Brain pericyte (primary cell): ENCODE measurements at regions not wholly inside any gene's neighbourhood (a gene's known extent, or its start where the extent isn't known, plus 50 kb on each side); places are given as distances from the start of the nearest gene placed in this dataset.

ENCODE experiments used
- DNase-seq: peaks from one replicate; pipeline ENCODE4 v3.0.0-alpha.2; 2012; ENCODE audit warnings: low read depth, low spot score

GRCh38 chr6:44012078-44012493 is 115.2 kb downstream of the MRPL14 start:
- DNase-seq, result peak; percentile 70

- no peak for DNase-seq
Observed at GRCh38 chr6:44011350-44011920, 115.8 kb downstream of the MRPL14 start.

- peak; percentile 98 for DNase-seq
Observed at GRCh38 chr6:44010411-44011349, 116.6 kb downstream of the MRPL14 start.

- no peak for DNase-seq
Observed at GRCh38 chr6:44009425-44010321, 117.6 kb downstream of the MRPL14 start.

GRCh38 chr6:44008821-44009370 is 118.4 kb downstream of the MRPL14 start:
- DNase-seq, result no peak

GRCh38 chr6:44007818-44008621 is 119.2 kb downstream of the MRPL14 start:
- no peak for DNase-seq

- no peak for DNase-seq
Observed at GRCh38 chr6:44006872-44007303, 120.4 kb downstream of the MRPL14 start.

- no peak for DNase-seq
Observed at GRCh38 chr6:44006123-44006871, 121.0 kb downstream of the MRPL14 start.

- no peak for DNase-seq
Observed at GRCh38 chr6:44005507-44005903, 121.7 kb downstream of the MRPL14 start.

- DNase-seq, result no peak
Observed at GRCh38 chr6:44004625-44005506, 122.4 kb downstream of the MRPL14 start.

- DNase-seq, result no peak
Observed at GRCh38 chr6:44004136-44004535, 123.1 kb downstream of the MRPL14 start.

- no peak for DNase-seq
Observed at GRCh38 chr6:44003345-44004061, 123.7 kb downstream of the MRPL14 start.

- no peak for DNase-seq
Observed at GRCh38 chr6:44002593-44003344, 124.5 kb downstream of the MRPL14 start.

- DNase-seq, result no peak
Observed at GRCh38 chr6:44002067-44002592, 125.1 kb downstream of the MRPL14 start.

GRCh38 chr6:44001318-44002066 is 125.8 kb downstream of the MRPL14 start:
- no peak for DNase-seq

GRCh38 chr6:44000164-44000842 is 126.9 kb downstream of the MRPL14 start:
- DNase-seq, result no peak
